K562 (cell line): ENCODE measurements at regions not wholly inside any gene's neighbourhood (a gene's known extent, or its start where the extent isn't known, plus 50 kb on each side); places are given as distances from the start of the nearest gene placed in this dataset.

Experiments used
- EZH2 ChIP-seq: IDR thresholded peaks from 2 replicates; pipeline ENCODE4 v1.6.1; 2012; ENCODE audit warnings: low read depth, mild to moderate bottlenecking, inconsistent platforms, low read length, borderline replicate concordance
- KDM2B ChIP-seq: fragments of 250-450 bp; sonication (Bioruptor Pico); IDR thresholded peaks from 2 replicates; pipeline ENCODE4 v1.8.0; 2021; ENCODE audit warnings: mild to moderate bottlenecking, moderate library complexity
- MCM7 ChIP-seq, 2 experiments: fragments of 450-650 bp; IDR thresholded peaks; 2 replicates each; pipeline ENCODE4 v1.6.1; 2016 to 2018
- POLR2A ChIP-seq: fragments of 450-650 bp; conservative IDR thresholded peaks from 2 replicates; pipeline ENCODE4 v1.6.1; 2016
- SNIP1 ChIP-seq: fragments of 450-650 bp; IDR thresholded peaks from 2 replicates; pipeline ENCODE4 v1.7.1; 2017; ENCODE audit warnings: low read depth, mild to moderate bottlenecking
- TAF1 ChIP-seq: IDR thresholded peaks from 2 replicates; pipeline ENCODE4 v1.6.1; 2011; ENCODE audit warnings: mild to moderate bottlenecking, low read length, moderate library complexity; ENCODE audit not compliant: insufficient read depth, control insufficient read depth, severe bottlenecking; ENCODE audit errors: extremely low read depth
- YBX1 ChIP-seq: fragments of 450-650 bp; IDR thresholded peaks from 2 replicates; pipeline ENCODE4 v1.7.1; 2016; ENCODE audit warnings: mild to moderate bottlenecking
- TF ChIP-seq, protein P1 (sequence below): fragments of 250-450 bp; sonication (Bioruptor Pico); IDR thresholded peaks from 2 replicates; pipeline ENCODE4 v1.5.0; 2020; ENCODE audit warnings: mild to moderate bottlenecking, borderline replicate concordance
- TF ChIP-seq, protein P2 (sequence below): fragments of 250-450 bp; sonication (Bioruptor Pico); IDR thresholded peaks from 2 replicates; pipeline ENCODE4 v1.5.0; 2020; ENCODE audit warnings: mild to moderate bottlenecking
- TF ChIP-seq, protein P3 (sequence below): fragments of 250-450 bp; sonication (Bioruptor Pico); IDR thresholded peaks from 2 replicates; pipeline ENCODE4 v1.5.0; 2021; ENCODE audit warnings: mild to moderate bottlenecking, borderline replicate concordance
- TF ChIP-seq, protein P4 (sequence below), 3 experiments: IDR thresholded peaks in 2 of 3; conservative IDR thresholded peaks in 1 of 3; 2 replicates each; pipeline ENCODE4 v1.5.1; 2011 to 2012; ENCODE audit warnings: low read length in 3 of 3, mild to moderate bottlenecking in 3 of 3, control low read depth in 2 of 3, improper control_type of control experiment in 1 of 3, inconsistent platforms in 1 of 3, low read depth in 1 of 3, mixed read lengths in 1 of 3, moderate library complexity in 1 of 3; ENCODE audit not compliant: insufficient read depth in 2 of 3

DNA sequence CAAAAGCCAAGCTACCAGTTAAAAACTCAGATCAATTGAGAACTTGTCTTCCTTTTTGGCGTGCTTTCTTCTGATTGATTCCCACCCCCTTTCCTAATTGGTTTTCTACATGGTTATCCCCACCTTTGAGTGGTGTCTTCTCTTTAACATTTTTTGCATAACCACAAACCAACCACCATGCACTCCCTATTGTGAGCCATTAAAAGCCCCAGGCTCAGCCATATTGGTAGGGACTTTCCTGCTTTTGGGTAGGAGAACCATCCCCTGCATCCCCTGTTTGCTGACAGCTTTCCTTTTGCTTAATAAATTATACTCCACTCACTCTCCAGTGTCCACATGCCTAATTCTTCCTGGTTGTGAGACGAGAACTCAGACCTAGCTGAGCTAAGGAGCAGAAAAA lies 1651.4 kb upstream of the IGFBP7 start:
- TF ChIP-seq KDM2B (CRISPR knock-in tag), result no peak
- no peak for TF ChIP-seq TAF1
- no peak for TF ChIP-seq YBX1
- TF ChIP-seq, protein P1, sequence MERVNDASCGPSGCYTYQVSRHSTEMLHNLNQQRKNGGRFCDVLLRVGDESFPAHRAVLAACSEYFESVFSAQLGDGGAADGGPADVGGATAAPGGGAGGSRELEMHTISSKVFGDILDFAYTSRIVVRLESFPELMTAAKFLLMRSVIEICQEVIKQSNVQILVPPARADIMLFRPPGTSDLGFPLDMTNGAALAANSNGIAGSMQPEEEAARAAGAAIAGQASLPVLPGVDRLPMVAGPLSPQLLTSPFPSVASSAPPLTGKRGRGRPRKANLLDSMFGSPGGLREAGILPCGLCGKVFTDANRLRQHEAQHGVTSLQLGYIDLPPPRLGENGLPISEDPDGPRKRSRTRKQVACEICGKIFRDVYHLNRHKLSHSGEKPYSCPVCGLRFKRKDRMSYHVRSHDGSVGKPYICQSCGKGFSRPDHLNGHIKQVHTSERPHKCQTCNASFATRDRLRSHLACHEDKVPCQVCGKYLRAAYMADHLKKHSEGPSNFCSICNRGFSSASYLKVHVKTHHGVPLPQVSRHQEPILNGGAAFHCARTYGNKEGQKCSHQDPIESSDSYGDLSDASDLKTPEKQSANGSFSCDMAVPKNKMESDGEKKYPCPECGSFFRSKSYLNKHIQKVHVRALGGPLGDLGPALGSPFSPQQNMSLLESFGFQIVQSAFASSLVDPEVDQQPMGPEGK (CRISPR knock-in tag), result no peak
- TF ChIP-seq, protein P2, sequence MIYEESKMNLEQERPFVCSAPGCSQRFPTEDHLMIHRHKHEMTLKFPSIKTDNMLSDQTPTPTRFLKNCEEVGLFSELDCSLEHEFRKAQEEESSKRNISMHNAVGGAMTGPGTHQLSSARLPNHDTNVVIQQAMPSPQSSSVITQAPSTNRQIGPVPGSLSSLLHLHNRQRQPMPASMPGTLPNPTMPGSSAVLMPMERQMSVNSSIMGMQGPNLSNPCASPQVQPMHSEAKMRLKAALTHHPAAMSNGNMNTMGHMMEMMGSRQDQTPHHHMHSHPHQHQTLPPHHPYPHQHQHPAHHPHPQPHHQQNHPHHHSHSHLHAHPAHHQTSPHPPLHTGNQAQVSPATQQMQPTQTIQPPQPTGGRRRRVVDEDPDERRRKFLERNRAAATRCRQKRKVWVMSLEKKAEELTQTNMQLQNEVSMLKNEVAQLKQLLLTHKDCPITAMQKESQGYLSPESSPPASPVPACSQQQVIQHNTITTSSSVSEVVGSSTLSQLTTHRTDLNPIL, result no peak
- TF ChIP-seq, protein P3, sequence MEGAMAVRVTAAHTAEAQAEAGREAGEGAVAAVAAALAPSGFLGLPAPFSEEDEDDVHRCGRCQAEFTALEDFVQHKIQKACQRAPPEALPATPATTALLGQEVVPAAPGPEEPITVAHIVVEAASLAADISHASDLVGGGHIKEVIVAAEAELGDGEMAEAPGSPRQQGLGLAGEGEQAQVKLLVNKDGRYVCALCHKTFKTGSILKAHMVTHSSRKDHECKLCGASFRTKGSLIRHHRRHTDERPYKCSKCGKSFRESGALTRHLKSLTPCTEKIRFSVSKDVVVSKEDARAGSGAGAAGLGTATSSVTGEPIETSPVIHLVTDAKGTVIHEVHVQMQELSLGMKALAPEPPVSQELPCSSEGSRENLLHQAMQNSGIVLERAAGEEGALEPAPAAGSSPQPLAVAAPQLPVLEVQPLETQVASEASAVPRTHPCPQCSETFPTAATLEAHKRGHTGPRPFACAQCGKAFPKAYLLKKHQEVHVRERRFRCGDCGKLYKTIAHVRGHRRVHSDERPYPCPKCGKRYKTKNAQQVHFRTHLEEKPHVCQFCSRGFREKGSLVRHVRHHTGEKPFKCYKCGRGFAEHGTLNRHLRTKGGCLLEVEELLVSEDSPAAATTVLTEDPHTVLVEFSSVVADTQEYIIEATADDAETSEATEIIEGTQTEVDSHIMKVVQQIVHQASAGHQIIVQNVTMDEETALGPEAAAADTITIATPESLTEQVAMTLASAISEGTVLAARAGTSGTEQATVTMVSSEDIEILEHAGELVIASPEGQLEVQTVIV, result no peak
- no peak for TF ChIP-seq MCM7 (IDR thresholded peaks at IDR 0.05)
- TF ChIP-seq SNIP1, result no peak
- TF ChIP-seq, protein P4, sequence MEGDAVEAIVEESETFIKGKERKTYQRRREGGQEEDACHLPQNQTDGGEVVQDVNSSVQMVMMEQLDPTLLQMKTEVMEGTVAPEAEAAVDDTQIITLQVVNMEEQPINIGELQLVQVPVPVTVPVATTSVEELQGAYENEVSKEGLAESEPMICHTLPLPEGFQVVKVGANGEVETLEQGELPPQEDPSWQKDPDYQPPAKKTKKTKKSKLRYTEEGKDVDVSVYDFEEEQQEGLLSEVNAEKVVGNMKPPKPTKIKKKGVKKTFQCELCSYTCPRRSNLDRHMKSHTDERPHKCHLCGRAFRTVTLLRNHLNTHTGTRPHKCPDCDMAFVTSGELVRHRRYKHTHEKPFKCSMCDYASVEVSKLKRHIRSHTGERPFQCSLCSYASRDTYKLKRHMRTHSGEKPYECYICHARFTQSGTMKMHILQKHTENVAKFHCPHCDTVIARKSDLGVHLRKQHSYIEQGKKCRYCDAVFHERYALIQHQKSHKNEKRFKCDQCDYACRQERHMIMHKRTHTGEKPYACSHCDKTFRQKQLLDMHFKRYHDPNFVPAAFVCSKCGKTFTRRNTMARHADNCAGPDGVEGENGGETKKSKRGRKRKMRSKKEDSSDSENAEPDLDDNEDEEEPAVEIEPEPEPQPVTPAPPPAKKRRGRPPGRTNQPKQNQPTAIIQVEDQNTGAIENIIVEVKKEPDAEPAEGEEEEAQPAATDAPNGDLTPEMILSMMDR (IDR thresholded peaks at IDR 0.05 in 2 of 3, conservative IDR thresholded peaks at IDR 0.05 in 1 of 3; ENCODE audit: insufficient read depth in 2 of 3, low read depth in 1 of 3, low read length in 3 of 3), result no peak
- TF ChIP-seq EZH2, result no peak
- TF ChIP-seq POLR2A, result no peak
